ENCODE measurements at regions not wholly inside any gene's neighbourhood (a gene's known extent, or its start where the extent isn't known, plus 50 kb on each side); places are given as distances from the start of the nearest gene placed in this dataset.

- TF ChIP-seq BDP1 (IDR thresholded peaks at IDR 0.05; ENCODE audit: insufficient read depth, insufficient read length) (no peak), HMGXB4 (CRISPR knock-in tag; IDR thresholded peaks at IDR 0.05) (no peak), RCOR1 (IDR thresholded peaks at IDR 0.05; ENCODE audit: borderline replicate concordance in 1 of 2, low read depth in 2 of 2, low read length in 2 of 2) (peak in 1 of 2 experiments; percentile 45; a peak in 1 of 4 replicates), YBX1 (IDR thresholded peaks at IDR 0.05) (no peak), SRSF9 (IDR thresholded peaks at IDR 0.05; ENCODE audit: borderline replicate concordance, low read depth, low read length) (no peak), POLR2B (IDR thresholded peaks at IDR 0.05; ENCODE audit: low read depth, partially characterized antibody) (no peak), USF2 (CRISPR knock-in tag; IDR thresholded peaks at IDR 0.05) (no peak), PTRF (tag; IDR thresholded peaks at IDR 0.05) (no peak), ZNF436 (CRISPR knock-in tag; IDR thresholded peaks at IDR 0.05) (no peak), ZNF146 (CRISPR knock-in tag; IDR thresholded peaks at IDR 0.05; ENCODE audit: unreplicated experiment) (peak; percentile 100), GTF2F1 (IDR thresholded peaks at IDR 0.05; ENCODE audit: low read depth, low read length) (no peak), HES1 (IDR thresholded peaks at IDR 0.05; ENCODE audit: low read depth) (no peak), FOXK2 (conservative IDR thresholded peaks at IDR 0.05 in 1 of 2, IDR thresholded peaks at IDR 0.05 in 1 of 2; ENCODE audit: low read depth in 2 of 2) (no peak), NEUROD1 (IDR thresholded peaks at IDR 0.05; ENCODE audit: borderline replicate concordance, low read depth, low read length, partially characterized antibody) (no peak), ZNF134 (CRISPR knock-in tag; conservative IDR thresholded peaks at IDR 0.05) (no peak), CCAR2 (IDR thresholded peaks at IDR 0.05; ENCODE audit: low read depth, low read length) (no peak), XRCC3 (IDR thresholded peaks at IDR 0.05) (no peak), FOXO4 (CRISPR knock-in tag; IDR thresholded peaks at IDR 0.05) (no peak), ZNF212 (CRISPR knock-in tag; IDR thresholded peaks at IDR 0.05) (no peak), TEAD1 (CRISPR knock-in tag; IDR thresholded peaks at IDR 0.05) (no peak), ATF7 (IDR thresholded peaks at IDR 0.05) (no peak), ZNF280A (IDR thresholded peaks at IDR 0.05; ENCODE audit: low read depth, partially characterized antibody) (no peak), ADNP (tag; IDR thresholded peaks at IDR 0.05) (peak; percentile 62; the same call in 1 of the 2 replicates), NCOA4 (IDR thresholded peaks at IDR 0.05; ENCODE audit: partially characterized antibody) (no peak)
These were observed 147.1 kb upstream of the RREB1 start (continued) for GRCh38 chr6:6960571-6961251.

All from K562 (cell line).